ENCODE measurements at regions not wholly inside any gene's neighbourhood (a gene's known extent, or its start where the extent isn't known, plus 50 kb on each side); places are given as distances from the start of the nearest gene placed in this dataset.

- TF ChIP-seq POLR2A (IDR thresholded peaks at IDR 0.05; ENCODE audit: low read depth, low read length) (no peak), POLR2AphosphoS5 (IDR thresholded peaks at IDR 0.05; ENCODE audit: low read depth, low read length) (no peak), TAF1 (IDR thresholded peaks at IDR 0.05; ENCODE audit: borderline replicate concordance, low read depth, low read length) (no peak)
Observed at GRCh38 chr15:31248951-31249350, 77.7 kb upstream of the KLF13 start.

GRCh38 chr15:31250033-31250432 is 76.6 kb upstream of the KLF13 start:
- FAIRE-seq, result no peak
- TF ChIP-seq TAF1 (IDR thresholded peaks at IDR 0.05; ENCODE audit: borderline replicate concordance, low read depth, low read length) (no peak), POLR2A (IDR thresholded peaks at IDR 0.05; ENCODE audit: low read depth, low read length) (no peak), POLR2AphosphoS5 (IDR thresholded peaks at IDR 0.05; ENCODE audit: low read depth, low read length) (no peak)
- no peak for DNase-seq (ENCODE audit: insufficient read length)

More at GRCh38 chr15:31248951-31249350, 77.7 kb upstream of the KLF13 start:
- no peak for DNase-seq (ENCODE audit: insufficient read length)
- FAIRE-seq, result no peak

DNA sequence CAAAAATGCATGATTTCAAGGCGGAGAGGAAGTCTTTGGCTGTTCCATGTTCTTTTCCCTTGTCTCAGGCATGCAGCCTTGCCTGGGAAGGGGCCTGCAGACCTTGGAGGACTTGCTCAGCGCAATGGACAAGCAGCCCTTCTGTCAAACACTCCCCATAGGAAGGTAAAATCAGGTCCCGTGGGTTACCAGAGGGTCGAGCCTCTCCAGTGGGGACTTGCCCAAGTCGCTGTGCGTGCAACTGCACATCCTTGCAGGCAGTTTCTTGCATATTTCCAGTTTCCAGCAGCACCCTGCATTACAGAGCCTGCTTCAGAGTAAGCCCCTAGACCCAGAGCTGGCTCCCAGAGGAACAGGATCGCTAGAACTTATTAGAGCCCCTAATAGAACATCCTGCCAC is 75.5 kb upstream of the KLF13 start:
- FAIRE-seq, result no peak
- TF ChIP-seq POLR2AphosphoS5 (IDR thresholded peaks at IDR 0.05; ENCODE audit: low read depth, low read length) (no peak), TAF1 (IDR thresholded peaks at IDR 0.05; ENCODE audit: borderline replicate concordance, low read depth, low read length) (no peak), POLR2A (IDR thresholded peaks at IDR 0.05; ENCODE audit: low read depth, low read length) (no peak)
- DNase-seq (ENCODE audit: insufficient read length), result no peak

DNA sequence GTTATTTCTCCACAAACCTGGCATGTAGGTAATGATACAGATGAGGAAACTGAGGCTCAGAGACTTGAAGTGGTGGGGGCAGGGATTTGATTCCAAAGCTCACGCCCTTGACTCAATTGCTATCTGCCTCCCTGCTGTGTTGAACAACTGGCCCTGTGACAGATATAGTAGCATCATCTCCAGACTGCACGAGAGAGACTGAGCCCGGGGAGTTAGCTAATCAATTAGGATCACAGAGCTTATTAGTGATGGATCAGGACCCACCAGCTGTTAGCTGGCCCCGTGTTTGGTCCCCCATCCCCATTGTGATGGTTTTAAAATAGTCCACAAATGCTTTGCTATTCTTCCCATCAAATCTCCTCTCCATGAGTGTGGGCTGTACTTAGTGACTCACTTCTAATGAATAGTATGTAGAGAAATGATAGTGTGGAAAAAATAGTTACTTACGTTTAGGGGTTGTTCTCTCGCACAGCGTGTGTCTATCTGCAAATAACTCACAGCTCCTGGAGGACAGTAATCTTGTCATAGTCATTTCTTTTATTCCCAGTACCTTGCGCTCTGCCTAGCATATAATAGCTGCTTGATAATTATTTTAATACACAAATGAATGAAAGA is 74.4 kb upstream of the KLF13 start:
- FAIRE-seq (no peak), DNase-seq (ENCODE audit: insufficient read length) (no peak)

DNA sequence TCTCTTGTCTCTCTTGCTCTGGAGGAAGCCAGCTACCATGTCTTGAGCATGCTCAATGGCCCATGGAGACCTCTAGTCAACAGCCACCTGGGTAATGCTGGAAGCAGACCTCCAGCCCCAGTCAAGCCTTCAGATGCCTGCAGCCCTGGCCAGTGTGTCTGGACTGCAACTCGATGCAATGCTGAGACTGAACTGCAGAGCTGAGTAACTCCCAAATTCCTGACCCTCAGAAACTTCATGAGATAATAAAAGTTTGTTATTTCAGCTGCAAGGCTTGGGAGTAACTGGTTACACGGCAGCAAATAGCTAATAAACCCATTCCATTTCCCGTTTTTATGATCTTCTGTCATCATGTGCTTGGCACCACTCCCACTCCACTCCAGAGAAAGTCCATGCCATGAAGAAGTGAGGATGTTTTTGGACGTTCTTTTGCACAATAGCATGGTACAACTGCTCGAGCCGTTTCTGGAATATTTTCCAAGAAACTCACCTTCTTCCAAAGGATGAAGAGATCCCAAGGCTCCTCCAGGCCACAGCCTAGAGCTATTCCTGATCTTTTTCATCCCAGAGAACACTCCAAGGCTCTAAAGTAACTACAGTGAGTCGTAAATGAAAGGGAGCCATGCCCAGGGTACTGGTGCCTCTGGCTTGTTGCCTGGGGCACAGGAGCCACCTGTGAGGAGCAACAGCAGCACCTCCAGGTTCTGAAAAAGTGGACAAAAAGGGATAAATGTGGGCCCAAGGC is 72.0 kb upstream of the KLF13 start:
- no peak for TF ChIP-seq POLR2AphosphoS5 (IDR thresholded peaks at IDR 0.05; ENCODE audit: low read depth, low read length)
- DNase-seq (ENCODE audit: insufficient read length) (no peak), FAIRE-seq (peak; percentile 50)

More for the DNA sequence above, 74.4 kb upstream of the KLF13 start:
- TF ChIP-seq POLR2AphosphoS5 (IDR thresholded peaks at IDR 0.05; ENCODE audit: low read depth, low read length), result no peak
- no peak for TF ChIP-seq TAF1 (IDR thresholded peaks at IDR 0.05; ENCODE audit: borderline replicate concordance, low read depth, low read length)
- no peak for TF ChIP-seq POLR2A (IDR thresholded peaks at IDR 0.05; ENCODE audit: low read depth, low read length)

DNA sequence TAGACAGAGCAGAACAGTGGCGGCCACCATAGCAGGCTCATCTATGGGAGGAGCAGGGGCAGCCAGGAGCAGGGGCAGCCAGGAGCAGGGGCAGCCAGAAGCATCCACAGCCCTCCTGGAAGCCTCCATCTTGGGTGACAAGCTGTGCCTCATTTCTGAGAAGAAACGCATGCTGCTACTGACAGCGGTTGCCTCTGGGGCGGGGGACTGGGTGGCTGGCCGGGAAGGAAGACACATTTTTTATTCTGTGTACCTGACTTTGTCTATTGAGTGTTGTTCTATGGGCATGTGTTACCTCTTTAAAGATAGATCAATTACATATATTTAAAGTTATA is 71.5 kb upstream of the KLF13 start:
- DNase-seq (ENCODE audit: insufficient read length) (no peak), FAIRE-seq (no peak)
- TF ChIP-seq POLR2A (IDR thresholded peaks at IDR 0.05; ENCODE audit: low read depth, low read length) (no peak), TAF1 (IDR thresholded peaks at IDR 0.05; ENCODE audit: borderline replicate concordance, low read depth, low read length) (no peak), POLR2AphosphoS5 (IDR thresholded peaks at IDR 0.05; ENCODE audit: low read depth, low read length) (no peak)

DNA sequence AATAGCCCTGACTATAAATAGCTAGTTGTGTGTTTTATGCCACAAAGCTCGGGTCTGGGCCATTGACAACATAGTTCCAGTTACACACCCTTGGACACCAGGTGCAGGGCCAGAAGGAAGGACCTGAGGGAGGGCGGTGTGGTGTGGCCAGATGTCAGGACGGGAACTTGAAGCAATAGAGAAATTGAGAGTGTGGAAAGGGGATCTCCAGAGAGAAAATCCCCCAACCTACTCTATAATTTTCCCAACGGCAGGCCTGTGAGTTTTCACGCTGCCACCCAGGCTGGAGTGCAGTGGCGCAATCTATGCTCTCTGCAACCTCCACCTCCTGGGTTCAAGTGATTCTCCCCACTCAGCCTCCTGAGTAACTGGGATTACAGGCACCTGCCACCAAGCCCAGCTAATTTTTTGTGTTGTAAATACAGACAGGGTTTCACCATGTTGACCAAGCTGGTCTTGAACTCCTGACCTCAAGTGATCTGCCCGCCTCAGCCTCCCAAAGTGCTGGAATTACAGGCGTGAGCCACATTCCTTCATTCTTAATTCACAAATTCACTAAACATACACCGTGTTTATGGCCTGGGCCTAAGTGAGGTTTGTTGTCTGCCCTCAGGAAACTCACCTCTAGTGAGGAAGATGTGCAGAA is 70.8 kb upstream of the KLF13 start:
- FAIRE-seq, result no peak
- TF ChIP-seq POLR2A (IDR thresholded peaks at IDR 0.05; ENCODE audit: low read depth, low read length) (no peak; the same call in 1 of the 2 replicates), TAF1 (IDR thresholded peaks at IDR 0.05; ENCODE audit: borderline replicate concordance, low read depth, low read length) (no peak), POLR2AphosphoS5 (IDR thresholded peaks at IDR 0.05; ENCODE audit: low read depth, low read length) (no peak; the same call in 1 of the 2 replicates)
- DNase-seq (ENCODE audit: insufficient read length), result no peak

DNA sequence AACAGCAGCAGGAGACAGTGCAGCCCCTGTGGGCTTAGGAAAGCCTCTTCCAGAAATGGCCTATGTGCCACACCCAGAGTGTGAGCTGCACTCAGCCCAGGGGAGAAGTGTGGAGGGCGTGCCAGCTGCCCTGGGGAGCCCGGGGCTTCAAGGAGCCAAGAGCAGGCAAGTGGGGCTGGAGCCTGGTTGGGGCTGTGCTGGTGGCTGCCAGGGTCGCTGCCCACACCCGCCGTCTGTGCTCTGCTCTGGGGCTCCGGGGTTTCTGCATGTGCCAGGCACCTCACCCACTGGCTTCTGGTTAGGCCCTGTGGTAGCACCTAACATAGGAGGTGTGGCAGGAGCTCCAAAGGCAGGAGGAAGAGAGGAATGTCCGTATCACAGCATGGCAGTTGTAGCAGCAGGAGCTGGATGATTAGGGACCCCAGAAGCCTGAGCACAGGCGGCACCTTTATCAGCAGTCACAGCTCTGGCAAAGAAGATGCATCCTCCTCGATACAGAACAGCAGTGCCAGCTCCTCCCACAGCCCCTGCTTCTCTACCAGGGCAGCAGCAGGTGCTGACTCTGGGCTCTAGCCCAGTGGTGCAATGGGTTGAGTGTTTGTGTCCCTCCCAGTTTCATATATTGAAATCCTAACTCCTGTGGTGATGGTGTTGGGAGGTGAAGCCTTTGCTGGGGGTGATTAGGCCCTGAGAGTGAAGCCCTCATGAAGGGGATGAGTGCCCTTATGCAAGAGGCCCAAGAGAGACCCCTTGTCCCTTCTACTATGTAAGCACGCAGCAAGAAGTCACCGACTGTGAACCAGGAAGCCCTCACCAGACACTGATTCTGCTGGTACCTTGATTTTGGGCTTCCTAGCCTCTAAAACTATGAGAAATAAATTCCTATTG is 70.0 kb upstream of the KLF13 start:
- TF ChIP-seq TAF1 (IDR thresholded peaks at IDR 0.05; ENCODE audit: borderline replicate concordance, low read depth, low read length), result no peak
- no peak for TF ChIP-seq POLR2AphosphoS5 (IDR thresholded peaks at IDR 0.05; ENCODE audit: low read depth, low read length)
- no peak for TF ChIP-seq POLR2A (IDR thresholded peaks at IDR 0.05; ENCODE audit: low read depth, low read length)
- FAIRE-seq, result peak; percentile 92
- DNase-seq (ENCODE audit: insufficient read length), result no peak

- FAIRE-seq (no peak), DNase-seq (ENCODE audit: insufficient read length) (no peak)
- TF ChIP-seq TAF1 (IDR thresholded peaks at IDR 0.05; ENCODE audit: borderline replicate concordance, low read depth, low read length) (no peak), POLR2AphosphoS5 (IDR thresholded peaks at IDR 0.05; ENCODE audit: low read depth, low read length) (no peak), POLR2A (IDR thresholded peaks at IDR 0.05; ENCODE audit: low read depth, low read length) (no peak)
Observed at GRCh38 chr15:31257286-31257685, 69.3 kb upstream of the KLF13 start.

DNA sequence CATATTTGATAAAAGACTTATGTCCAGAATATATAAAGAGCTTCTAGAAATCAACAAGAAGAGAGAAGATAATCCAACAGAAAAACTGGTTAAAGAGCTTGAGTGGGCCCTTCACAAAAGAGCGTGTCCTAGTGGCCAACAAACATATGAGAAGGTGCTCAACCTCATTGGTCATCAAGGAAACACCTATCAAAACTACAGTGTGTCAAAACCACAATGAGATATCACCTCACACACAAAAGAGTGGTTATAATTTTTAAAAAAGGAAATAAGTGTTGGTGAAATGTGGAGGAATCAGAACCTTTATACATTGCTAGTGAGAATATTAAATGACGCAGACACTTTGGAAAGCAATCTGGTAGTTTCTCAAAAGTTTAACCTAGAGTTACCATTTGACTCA is 68.4 kb upstream of the KLF13 start:
- FAIRE-seq, result no peak

More for the DNA sequence above, 68.4 kb upstream of the KLF13 start:
- no peak for DNase-seq (ENCODE audit: insufficient read length)
- no peak for TF ChIP-seq POLR2AphosphoS5 (IDR thresholded peaks at IDR 0.05; ENCODE audit: low read depth, low read length)
- no peak for TF ChIP-seq TAF1 (IDR thresholded peaks at IDR 0.05; ENCODE audit: borderline replicate concordance, low read depth, low read length)
- no peak for TF ChIP-seq POLR2A (IDR thresholded peaks at IDR 0.05; ENCODE audit: low read depth, low read length)
